GM12874 (cell line): ENCODE measurements at regions not wholly inside any gene's neighbourhood (a gene's known extent, or its start where the extent isn't known, plus 50 kb on each side); places are given as distances from the start of the nearest gene placed in this dataset.

Source experiments
- CTCF ChIP-seq: IDR thresholded peaks from 2 replicates; pipeline ENCODE4 v1.5.1; 2011; ENCODE audit warnings: low read depth, mild to moderate bottlenecking, control low read depth, low read length, moderate library complexity; ENCODE audit not compliant: insufficient read depth

GRCh38 chr16:86993426-86994110 lies 323.6 kb downstream of the C16orf95 start:
- no peak for TF ChIP-seq CTCF

- no peak for TF ChIP-seq CTCF
These were observed 323.0 kb downstream of the C16orf95 start for GRCh38 chr16:86994215-86994614.

GRCh38 chr16:86994651-86995171 lies 322.5 kb downstream of the C16orf95 start:
- no peak for TF ChIP-seq CTCF

- no peak for TF ChIP-seq CTCF
These were observed 321.7 kb downstream of the C16orf95 start for GRCh38 chr16:86995456-86995855.

GRCh38 chr16:86996081-86996480 lies 321.1 kb downstream of the C16orf95 start:
- TF ChIP-seq CTCF = no peak

- no peak for TF ChIP-seq CTCF
These were observed 320.1 kb downstream of the C16orf95 start for GRCh38 chr16:86997058-86997457.

GRCh38 chr16:86998196-86999001 lies 318.8 kb downstream of the C16orf95 start:
- no peak for TF ChIP-seq CTCF
